Ishikawa (cell line): ENCODE measurements at regions not wholly inside any gene's neighbourhood (a gene's known extent, or its start where the extent isn't known, plus 50 kb on each side); places are given as distances from the start of the nearest gene placed in this dataset.

ENCODE experiments used
- CEBPB ChIP-seq: IDR thresholded peaks from 2 replicates; pipeline ENCODE4 v1.6.1; 2012
- CREB1 ChIP-seq: IDR thresholded peaks from 2 replicates; pipeline ENCODE4 v1.6.1; 2012; ENCODE audit warnings: low read depth
- EGR1 ChIP-seq: IDR thresholded peaks from 2 replicates; pipeline ENCODE4 v1.6.1; 2012
- EP300 ChIP-seq: IDR thresholded peaks from 2 replicates; pipeline ENCODE4 v1.6.1; 2012; ENCODE audit warnings: borderline replicate concordance
- FOXM1 ChIP-seq: IDR thresholded peaks from 2 replicates; pipeline ENCODE4 v1.6.1; 2012; ENCODE audit warnings: low read depth, borderline replicate concordance
- RAD21 ChIP-seq: IDR thresholded peaks from 2 replicates; pipeline ENCODE4 v1.6.1; 2012; ENCODE audit warnings: low read depth
- TAF1 ChIP-seq: IDR thresholded peaks from 2 replicates; pipeline ENCODE4 v1.6.1; 2012; ENCODE audit warnings: low read depth, mild to moderate bottlenecking
- TCF12 ChIP-seq: IDR thresholded peaks from 2 replicates; pipeline ENCODE4 v1.6.1; 2012; ENCODE audit warnings: low read depth
- TEAD4 ChIP-seq: IDR thresholded peaks from 2 replicates; pipeline ENCODE4 v1.6.1; 2012
- YY1 ChIP-seq: IDR thresholded peaks from 2 replicates; pipeline ENCODE4 v1.6.1; 2012; ENCODE audit warnings: low read depth
- ZBTB7A ChIP-seq: IDR thresholded peaks from 2 replicates; pipeline ENCODE4 v1.6.1; 2012; ENCODE audit warnings: low read depth
- TF ChIP-seq, protein P1 (sequence below): IDR thresholded peaks from 2 replicates; pipeline ENCODE4 v1.6.1; 2012
- TF ChIP-seq, protein P2 (sequence below): IDR thresholded peaks from 2 replicates; pipeline ENCODE4 v1.6.1; 2012; ENCODE audit warnings: low read depth, mild to moderate bottlenecking
- TF ChIP-seq, protein P3 (sequence below): IDR thresholded peaks from 2 replicates; pipeline ENCODE4 v1.6.1; 2012

DNA sequence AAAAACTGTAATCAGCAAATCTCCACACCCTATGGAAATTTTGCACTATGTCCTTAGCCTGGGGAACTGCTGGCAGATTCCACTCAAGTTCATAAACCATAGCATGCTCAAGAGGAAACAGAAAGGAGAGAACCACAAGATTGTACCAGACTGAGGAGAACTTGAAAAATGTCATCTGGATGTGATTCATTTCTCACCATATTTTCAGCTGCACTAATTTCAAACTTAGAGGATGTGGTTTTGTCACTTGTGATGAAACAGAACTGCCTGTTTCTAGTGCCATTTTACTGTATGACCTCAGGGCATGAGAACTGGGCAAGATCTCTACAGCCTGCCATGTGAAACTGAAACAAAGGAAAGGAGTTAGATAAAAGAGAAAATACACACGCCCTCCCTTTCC lies 1493.1 kb upstream of the FLRT2 start:
- TF ChIP-seq, protein P1, sequence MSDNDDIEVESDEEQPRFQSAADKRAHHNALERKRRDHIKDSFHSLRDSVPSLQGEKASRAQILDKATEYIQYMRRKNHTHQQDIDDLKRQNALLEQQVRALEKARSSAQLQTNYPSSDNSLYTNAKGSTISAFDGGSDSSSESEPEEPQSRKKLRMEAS, result no peak
- TF ChIP-seq, protein P2, sequence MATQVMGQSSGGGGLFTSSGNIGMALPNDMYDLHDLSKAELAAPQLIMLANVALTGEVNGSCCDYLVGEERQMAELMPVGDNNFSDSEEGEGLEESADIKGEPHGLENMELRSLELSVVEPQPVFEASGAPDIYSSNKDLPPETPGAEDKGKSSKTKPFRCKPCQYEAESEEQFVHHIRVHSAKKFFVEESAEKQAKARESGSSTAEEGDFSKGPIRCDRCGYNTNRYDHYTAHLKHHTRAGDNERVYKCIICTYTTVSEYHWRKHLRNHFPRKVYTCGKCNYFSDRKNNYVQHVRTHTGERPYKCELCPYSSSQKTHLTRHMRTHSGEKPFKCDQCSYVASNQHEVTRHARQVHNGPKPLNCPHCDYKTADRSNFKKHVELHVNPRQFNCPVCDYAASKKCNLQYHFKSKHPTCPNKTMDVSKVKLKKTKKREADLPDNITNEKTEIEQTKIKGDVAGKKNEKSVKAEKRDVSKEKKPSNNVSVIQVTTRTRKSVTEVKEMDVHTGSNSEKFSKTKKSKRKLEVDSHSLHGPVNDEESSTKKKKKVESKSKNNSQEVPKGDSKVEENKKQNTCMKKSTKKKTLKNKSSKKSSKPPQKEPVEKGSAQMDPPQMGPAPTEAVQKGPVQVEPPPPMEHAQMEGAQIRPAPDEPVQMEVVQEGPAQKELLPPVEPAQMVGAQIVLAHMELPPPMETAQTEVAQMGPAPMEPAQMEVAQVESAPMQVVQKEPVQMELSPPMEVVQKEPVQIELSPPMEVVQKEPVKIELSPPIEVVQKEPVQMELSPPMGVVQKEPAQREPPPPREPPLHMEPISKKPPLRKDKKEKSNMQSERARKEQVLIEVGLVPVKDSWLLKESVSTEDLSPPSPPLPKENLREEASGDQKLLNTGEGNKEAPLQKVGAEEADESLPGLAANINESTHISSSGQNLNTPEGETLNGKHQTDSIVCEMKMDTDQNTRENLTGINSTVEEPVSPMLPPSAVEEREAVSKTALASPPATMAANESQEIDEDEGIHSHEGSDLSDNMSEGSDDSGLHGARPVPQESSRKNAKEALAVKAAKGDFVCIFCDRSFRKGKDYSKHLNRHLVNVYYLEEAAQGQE, result no peak
- TF ChIP-seq CREB1, result no peak
- no peak for TF ChIP-seq CEBPB
- no peak for TF ChIP-seq EP300
- no peak for TF ChIP-seq TAF1
- TF ChIP-seq FOXM1, result no peak
- no peak for TF ChIP-seq TCF12
- no peak for TF ChIP-seq EGR1
- no peak for TF ChIP-seq YY1
- no peak for TF ChIP-seq RAD21
- TF ChIP-seq, protein P3, sequence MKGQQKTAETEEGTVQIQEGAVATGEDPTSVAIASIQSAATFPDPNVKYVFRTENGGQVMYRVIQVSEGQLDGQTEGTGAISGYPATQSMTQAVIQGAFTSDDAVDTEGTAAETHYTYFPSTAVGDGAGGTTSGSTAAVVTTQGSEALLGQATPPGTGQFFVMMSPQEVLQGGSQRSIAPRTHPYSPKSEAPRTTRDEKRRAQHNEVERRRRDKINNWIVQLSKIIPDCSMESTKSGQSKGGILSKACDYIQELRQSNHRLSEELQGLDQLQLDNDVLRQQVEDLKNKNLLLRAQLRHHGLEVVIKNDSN, result no peak
- no peak for TF ChIP-seq ZBTB7A
- TF ChIP-seq TEAD4, result no peak
